HG03103 (cell line): ENCODE measurements at regions not wholly inside any gene's neighbourhood (a gene's known extent, or its start where the extent isn't known, plus 50 kb on each side); places are given as distances from the start of the nearest gene placed in this dataset.
"Not testable (repeated sequence)": the region's sequence is repeated elsewhere in the genome, so short reads cannot be mapped to it uniquely, and the experiment has no call there.

Experiments
- ATAC-seq: cut with Tn5 transposase; IDR thresholded peaks from one replicate; pipeline ENCODE4 v1.9.1; 2021; ENCODE audit warnings: low read depth; ENCODE audit not compliant: unreplicated experiment

DNA sequence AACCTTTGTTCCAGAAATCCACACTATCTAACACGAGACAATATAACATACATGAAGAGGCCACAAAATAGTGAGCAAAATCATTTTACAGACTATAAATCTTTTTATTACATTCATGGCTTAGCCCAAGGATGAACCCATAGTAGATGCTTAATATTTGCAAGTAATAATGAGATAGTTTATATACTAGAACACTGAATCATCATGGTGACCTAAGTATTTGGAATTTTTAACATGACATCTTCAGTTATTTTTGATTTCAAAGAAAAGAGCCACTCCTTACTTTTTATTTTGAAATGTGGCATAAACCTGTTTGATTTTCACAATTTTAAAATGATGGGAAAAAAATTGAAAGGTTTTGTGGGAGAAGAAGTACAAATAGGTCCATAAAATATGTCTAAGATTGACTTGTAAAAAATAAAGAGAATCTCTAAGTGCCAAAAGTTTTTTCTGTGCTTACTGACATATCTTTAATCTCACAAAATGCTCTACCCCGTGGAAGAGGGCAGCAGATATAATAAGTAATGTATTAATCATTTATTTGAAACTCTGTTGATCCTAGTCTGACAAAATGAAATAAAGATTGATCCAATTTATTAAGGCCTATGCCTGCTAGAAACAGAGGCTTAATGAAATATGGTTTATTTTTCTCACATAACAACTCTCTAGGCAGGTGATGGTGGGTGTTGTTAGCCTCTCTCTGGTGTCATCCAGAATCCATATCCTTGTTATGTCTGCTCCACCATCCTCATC lies 224.5 kb upstream of the CENPE start:
- ATAC-seq, result no peak

DNA sequence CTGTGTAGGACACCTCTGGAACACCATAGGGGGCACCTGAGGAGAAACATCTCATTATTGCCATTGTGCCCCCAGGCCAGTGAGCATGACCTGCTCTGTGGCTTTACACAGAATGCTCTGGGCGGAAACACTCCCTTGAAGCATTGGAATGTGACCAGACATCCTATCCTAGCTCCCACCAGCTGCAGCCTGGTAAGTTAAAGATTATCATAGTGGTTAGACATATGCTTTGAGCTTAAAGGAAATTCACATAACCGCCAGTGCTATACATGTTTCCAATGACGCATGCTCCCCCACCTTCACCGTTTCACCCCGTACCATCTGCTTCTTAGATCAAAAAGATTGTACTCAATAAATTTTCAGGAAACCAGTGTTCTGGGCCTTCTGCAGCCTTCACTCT lies 217.7 kb upstream of the CENPE start:
- ATAC-seq, result no peak

DNA sequence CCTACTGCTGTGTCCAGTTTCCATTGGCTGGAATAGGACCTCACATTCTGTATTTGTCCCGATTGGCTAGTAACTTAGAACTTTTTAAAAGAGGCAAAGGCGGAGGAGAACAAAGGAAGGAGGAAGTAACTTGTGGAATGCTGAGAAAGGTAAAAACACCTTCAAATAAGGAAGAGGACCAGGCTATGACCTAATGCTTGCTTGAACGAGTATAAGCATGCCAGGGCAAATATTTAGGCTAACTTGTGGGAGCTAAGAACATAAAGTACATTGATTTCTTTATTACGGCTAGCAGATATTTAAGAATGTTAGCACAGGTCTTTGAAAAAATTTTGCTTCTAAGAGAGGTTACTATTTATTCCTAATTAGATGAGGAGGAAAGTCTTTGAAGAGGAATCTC lies 214.5 kb upstream of the CENPE start:
- ATAC-seq, result not testable (repeated sequence)

DNA sequence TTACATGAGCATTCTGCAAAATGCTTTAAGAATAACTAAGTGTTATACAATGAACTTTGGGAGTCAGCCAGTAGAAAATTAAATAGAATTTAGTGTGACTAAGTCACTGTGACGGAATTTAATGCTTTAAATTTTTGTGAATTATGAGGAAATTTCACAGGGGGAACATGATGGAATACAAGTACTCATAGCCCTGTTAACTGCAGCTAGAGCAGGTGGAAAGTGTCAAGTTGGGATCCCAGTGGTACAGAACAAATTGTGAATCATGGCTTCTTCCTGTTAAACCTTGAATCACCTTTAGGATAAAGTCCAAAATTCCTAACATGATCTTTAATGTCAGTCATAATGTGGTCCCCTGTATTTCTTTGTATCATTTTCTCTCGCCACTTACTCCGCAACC lies 212.2 kb upstream of the CENPE start:
- no peak for ATAC-seq

DNA sequence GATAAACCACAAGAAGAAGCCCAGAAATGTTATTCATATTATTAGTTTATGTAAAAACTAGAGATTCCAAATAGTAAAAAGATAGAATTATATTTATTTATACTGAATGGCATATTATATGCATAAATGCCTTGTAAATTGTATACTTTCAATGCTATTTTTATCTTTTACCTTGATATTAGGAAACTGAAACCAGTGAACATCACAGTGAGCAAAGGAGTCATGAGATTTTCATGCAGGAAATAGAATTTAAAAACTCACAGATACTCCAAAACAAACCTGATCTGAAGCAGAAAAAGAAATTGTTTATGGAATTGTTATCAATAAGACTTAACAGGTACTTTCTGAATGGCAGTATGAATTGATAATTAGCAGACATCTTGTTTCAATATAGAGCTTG lies 207.3 kb upstream of the CENPE start:
- peak; percentile 56 for ATAC-seq

DNA sequence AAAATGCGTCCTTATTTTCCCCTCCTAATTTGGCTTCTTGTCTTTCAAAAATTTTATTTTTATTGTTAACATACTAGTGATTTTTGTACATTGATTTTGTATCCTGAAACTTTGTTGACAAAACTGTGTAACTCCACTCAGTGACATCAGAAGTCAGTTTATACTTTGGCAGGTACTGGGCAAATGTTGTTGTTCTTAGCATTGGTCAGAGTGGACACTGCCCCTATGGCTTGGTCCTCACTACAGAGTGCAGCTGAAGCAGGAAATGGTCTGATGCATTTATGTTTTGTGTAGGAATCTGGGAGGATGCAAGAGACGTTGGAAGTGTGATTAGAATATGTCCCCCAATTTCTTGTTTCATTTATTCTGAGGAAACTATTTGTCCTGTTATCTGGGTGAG lies 205.5 kb upstream of the CENPE start:
- ATAC-seq, result no peak

DNA sequence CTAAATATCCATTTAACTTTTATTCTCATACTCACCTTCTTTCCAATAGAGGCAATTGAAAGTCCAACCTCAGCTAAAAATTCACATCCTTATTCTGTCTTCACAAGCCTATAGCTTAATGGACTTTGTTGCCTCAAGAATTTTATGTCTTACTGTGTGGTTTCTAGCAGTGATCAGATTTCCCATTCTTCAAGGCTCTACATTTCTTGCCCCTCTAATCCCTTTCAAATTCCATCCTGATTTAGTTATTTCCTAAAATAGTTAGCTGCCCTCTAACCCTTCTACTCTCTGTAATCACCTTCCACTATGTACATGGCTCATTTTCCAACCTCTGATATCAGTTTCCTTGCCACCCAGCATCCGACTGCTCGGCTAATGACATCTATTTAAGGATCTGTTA lies 204.1 kb upstream of the CENPE start:
- no peak for ATAC-seq

DNA sequence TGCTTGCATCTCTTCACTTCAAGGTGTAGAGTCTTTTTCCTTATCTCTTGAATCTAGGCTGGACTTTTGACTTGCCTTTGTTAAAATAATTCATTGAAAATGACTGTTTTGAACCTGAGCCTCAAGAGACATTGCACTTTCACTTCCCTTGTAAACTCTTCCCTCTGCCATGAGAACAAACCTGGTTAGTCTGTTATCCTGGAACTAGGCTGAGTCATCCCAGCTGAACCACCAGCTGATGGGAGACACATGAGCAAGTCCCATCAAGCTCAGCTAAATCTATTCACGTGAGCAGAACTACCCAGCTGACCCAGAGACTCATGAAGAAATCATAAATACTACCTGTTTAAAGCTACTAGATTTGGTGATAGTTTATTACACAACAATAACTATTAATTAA lies 202.3 kb upstream of the CENPE start:
- peak; percentile 73 for ATAC-seq

DNA sequence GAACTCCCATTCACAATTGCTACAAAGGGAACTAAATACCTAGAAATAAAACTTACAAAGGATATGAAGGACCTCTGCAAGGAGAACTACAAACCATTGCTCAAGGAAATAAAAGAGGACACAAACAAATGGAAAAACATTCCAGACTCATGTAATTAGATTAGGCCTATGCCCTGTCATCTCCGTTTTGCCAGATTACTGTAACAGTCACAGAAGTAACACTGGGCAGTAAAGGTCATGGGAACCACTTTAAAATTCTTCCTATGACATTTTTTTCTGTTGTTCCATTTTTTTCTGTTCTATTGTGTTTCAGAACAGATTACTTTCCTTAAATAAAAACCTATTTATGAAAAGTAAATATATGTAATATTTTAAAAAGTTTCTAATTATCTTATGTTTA lies 199.4 kb upstream of the CENPE start:
- ATAC-seq, result no peak

DNA sequence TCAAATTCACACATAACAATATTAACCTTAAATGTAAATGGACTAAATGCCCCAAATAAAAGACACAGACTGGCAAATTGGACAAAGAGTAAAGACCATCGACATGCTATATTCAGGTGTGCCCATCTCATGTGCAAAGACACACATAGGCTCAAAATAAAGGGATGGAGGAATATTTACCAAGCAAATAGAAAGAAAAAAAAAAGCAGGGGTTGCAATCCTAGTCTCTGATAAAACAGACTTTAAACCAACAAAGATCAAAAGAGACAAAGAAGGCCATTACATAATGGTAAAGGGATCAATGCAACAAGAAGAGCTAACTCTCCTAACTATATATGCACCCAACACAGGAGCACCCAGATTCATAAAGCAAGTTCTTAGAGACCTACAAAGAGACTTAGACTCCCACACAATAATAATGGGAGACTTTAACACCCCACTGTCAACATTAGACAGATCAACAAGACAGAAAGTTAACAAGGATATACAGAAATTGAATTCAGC lies 189.4 kb upstream of the CENPE start:
- not testable (repeated sequence) for ATAC-seq

DNA sequence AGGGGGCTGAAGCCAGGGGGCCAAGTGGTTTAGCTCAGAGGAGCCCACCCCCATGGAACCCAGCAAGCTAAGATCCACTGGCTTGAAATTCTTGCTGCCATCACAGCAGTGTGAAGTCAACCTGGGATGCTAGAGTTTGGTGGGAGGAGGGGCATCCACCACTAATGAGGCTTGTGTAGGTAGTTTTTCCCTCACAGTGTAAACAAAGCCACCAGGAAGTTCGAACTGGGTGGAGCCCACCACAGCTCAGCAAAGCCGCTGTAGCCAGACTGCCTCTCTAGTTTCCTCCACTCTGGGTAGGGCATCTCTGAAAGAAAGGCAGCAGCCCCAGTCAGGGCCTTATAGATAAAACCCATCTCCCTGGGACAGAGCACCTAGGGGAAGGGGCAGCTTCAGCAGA lies 187.4 kb upstream of the CENPE start:
- ATAC-seq, result not testable (repeated sequence)

DNA sequence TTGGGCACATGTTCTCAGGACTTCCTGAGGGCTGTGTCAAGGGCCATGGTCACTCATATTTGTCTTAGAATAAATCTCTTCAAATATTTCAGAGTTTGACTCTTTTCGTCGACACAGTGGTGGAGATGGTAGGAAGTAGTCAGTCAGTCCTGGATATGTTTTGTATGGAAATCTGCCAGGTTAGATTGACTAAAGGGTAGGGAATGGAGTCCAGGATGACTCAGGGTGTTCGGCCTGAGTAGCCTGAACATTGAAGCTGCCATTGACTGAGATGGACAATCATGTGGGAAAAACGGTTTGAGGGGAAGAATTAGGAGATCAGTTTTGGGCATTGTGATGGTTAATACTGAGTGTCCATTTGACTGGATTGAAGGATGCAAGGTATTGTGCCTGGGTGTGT lies 177.1 kb upstream of the CENPE start:
- no peak for ATAC-seq

DNA sequence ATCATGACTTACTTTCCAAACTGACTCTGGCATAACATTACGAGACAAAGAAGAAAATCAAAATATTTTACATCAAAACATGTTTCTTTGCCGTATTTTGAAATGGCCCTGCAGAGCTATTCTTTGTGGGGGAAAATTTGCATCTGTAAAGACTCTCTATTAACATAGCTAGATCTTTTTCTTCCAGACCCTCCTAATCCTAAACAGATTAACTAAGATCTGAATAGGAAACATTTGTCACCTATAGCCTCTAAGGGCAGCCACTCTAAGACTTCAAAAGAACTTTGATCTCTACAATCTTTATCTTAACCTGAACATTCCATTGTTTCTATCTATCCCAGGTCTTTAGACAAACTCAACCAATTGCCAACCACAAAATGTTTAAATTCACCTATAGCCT lies 176.6 kb upstream of the CENPE start:
- ATAC-seq, result no peak

DNA sequence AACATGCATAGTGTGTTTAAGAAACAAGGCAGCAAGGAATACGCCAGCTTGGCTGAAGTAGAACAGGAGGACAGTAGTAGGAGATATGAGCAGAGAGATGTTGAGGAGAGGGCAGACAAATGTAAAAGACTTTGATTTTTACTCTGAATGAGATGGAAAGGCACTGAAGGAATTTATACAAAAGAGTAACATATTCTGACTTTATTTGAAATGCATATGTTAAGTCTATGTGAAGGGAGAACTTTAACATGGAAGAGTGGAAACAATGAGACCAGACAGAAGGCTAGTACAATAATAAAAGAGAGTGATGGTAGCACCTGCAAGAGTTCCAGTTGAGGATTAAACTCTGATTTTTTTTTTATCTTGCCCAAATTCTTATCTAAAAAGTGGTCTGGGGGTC lies 176.2 kb upstream of the CENPE start:
- ATAC-seq, result no peak

DNA sequence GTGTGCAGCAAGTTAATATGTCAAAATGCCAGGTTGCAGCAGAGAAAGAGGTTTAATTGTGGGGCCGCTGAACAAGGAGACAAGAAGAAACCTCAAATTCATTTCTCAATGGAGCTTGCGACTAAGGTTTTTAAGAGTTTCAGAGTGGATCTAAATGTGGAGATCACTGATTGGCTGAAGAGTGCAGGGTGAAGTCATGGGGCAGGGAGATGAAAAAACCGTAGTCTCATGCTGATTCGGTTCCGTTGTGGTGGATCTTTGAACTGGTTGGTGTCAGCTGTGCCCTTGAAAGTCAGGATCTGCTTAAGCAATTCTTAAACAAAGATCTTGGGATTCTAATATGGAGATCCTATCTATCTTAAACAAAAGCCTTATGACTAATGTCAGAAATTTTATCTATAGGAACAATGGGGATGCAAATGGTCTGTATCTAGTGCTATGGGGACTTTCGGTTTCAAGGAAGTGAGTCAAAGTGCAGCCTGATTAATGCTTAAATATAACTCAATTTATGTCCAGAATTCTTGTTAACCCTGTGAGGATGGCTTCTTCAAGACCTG lies 173.9 kb upstream of the CENPE start:
- ATAC-seq, result no peak

DNA sequence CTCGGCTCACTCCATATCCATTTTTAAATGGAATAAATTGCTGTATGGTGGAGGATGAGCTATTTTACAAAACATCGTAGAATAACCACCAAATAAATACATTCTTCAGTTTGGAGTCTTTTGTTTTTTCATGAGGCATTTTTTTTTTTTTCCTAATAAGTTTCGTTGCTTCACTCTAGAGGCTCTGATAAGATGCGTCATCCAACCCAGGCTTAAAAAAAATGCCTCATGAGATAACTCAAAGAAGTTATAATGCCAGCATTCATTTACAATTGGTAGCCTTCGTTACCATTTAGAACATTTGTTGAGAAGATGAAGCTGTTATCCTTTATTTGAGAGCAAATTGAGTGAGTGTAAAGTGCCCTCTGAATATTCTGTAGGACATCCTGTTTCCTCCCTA lies 172.2 kb upstream of the CENPE start:
- ATAC-seq, result no peak

DNA sequence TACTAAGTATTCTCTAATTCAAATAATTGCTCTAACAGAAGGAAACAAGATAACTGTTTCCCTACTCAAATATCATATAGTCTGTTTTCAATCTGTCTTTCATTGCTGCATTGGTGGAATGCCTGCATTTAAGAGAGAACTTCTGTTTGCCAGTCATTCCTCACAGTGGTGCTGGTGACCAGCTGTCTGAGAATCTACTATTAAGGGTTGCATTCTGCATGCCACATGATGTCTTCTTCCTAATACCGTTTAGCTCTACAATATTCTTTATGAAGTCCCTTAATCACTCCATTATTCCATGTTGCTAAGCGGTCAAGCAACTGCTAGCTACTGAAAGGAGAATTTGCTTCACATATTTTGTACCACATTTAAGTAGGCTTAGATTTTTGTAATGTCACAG lies 167.1 kb upstream of the CENPE start:
- ATAC-seq, result no peak

DNA sequence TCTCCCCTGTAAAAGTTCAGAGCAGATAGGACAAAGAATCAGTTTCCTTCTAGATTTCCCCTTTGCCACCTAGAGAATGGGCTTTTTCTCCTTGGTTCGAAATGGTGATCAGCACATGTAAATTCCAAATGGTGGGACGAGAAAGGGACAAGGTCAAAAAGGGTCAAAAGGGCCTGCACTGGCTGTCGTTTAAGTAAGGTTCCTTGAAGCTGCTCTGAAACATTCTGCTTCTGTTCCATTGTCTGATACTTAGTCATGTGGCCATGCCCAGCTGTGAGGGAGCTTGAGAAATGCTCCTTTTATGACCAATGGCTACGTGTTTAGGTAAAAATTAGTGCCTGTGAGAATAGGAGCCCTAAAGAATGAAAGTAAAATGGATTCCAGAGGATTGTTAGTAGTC lies 165.9 kb upstream of the CENPE start:
- ATAC-seq, result no peak

DNA sequence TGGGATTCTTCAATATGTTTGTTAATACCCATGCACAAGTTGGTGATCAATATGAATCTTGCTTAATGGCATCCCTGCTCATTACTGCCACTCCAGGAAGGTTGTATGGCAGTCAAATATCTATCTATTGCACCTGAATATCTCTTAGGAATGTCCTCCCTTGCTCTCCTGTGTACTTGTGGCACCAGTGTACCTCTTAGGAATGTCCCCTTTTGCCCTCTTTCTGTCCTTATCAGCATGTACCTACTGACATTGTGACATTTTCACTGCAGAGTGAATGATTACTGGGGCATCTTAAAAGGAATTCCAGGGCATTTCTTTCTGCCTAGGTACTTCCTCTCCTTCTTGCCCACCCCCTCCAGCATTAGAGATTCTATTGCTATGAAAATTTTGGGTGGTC lies 163.8 kb upstream of the CENPE start:
- no peak for ATAC-seq

DNA sequence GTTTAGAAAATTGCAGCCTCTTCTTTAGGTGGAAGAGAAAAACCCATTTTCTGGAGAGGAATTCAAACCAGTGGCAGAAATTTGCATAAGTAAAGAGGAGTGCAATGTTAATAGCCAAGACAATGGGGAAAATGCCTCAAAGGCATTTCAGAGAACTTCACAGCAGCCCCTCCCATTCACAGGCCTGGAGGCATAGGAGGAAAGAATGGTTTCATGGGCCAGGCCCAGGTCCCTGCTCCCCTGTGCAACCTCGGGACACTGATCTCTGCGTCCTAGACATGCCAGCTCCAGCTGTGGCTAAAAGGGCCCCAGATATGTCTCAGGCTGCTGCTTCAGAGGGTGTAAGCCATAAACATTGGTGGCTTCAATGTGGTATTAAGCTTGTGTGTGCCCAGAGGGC lies 161.8 kb upstream of the CENPE start:
- no peak for ATAC-seq

DNA sequence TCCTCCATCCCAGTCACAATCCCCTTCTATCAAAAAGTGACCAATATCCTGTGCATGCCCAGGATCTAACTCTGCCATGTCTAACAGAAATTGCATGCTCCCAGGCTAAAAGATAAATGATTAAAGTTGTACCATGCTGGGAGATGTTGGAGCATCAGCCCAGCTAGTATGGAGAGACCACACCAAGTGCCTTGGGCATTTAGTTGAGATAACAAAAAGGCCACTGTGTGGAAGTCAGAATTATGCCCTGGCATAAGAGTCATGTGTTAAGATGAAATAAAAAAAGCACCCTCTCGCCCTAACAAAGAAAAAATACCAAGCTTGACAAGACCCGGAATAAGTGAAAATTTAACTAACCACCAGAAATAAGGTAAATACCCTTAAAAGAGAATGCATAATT lies 155.9 kb upstream of the CENPE start:
- ATAC-seq, result no peak

DNA sequence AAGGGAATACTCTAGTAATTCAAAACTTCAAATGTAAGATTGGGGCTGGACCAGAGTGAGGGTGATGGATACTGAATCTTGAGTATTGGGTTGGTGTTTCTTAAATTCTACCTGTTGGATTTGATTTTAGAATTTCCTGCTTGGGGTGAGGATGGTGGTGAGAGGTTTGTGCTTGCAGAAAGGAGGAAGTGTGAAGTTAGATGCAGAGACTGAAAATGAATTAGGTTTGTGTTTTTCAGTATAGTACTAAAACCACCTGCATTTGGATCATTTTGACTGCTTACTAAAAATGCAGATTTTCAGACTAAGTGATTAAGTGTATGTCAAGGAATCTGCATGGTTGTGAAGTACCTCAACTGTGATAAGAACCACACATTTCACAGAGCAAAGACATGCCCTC lies 131.5 kb upstream of the CENPE start:
- ATAC-seq, result no peak

DNA sequence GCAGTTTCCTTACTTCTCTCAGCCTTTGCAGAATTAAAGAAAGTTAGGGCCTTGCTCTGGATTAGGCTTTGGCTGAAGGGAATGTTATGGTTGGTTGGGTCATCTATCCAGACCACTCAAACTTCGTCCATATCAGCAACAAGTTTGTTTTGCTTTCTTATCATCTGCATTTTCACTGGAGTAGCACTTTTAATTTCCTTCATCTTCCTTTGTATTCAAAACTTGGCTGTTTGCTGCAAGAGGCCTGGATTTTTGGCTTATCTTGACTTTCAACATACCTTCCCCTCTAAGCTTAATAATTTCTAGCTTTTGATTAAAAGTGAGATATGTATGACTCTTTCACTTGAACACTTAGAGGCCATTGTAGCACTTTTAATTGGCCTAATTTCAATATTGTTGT lies 126.7 kb upstream of the CENPE start:
- no peak for ATAC-seq
